ENCODE measurements at regions not wholly inside any gene's neighbourhood (a gene's known extent, or its start where the extent isn't known, plus 50 kb on each side); places are given as distances from the start of the nearest gene placed in this dataset.
A peak's percentile ranks its signal among the peaks of the same experiment; 100 is the strongest.

DNA sequence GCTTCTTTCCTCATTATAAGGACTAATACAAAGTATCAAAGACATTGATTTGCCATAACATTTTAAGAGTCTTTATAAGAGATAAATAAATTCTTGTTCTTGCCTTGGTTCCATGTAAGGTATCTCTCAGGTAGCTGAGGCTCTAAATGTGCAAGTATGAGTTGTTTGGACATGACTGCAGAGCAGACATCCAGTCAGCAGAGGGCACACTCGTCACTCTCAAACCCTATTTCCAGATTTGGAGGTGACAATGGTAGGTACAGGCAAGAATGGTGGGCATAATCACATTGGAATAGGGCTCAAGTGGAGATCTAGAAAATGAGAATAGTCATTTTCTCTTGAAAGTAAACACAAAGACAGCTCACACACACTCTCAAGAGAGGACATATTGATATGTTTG lies 133.3 kb upstream of the ZIC3 start:
- H3K27me3 Mint-ChIP-seq (ENCODE audit: insufficient read depth, unreplicated experiment) = no peaks in the 10 kb centered on the region
- BruUV-seq (replicated peaks) = no TSS peak
- H3K4me1 Mint-ChIP-seq (ENCODE audit: insufficient read depth, unreplicated experiment) = no peaks in the 10 kb centered on the region
- TF ChIP-seq, protein P1, sequence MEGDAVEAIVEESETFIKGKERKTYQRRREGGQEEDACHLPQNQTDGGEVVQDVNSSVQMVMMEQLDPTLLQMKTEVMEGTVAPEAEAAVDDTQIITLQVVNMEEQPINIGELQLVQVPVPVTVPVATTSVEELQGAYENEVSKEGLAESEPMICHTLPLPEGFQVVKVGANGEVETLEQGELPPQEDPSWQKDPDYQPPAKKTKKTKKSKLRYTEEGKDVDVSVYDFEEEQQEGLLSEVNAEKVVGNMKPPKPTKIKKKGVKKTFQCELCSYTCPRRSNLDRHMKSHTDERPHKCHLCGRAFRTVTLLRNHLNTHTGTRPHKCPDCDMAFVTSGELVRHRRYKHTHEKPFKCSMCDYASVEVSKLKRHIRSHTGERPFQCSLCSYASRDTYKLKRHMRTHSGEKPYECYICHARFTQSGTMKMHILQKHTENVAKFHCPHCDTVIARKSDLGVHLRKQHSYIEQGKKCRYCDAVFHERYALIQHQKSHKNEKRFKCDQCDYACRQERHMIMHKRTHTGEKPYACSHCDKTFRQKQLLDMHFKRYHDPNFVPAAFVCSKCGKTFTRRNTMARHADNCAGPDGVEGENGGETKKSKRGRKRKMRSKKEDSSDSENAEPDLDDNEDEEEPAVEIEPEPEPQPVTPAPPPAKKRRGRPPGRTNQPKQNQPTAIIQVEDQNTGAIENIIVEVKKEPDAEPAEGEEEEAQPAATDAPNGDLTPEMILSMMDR (IDR thresholded peaks at IDR 0.05; ENCODE audit: unreplicated experiment) = peak; percentile 30
- H3K36me3 Mint-ChIP-seq (ENCODE audit: insufficient read depth, unreplicated experiment) = no peaks in the 10 kb centered on the region
- H3K27ac Mint-ChIP-seq (ENCODE audit: low read depth, unreplicated experiment) = no peak overlapping the region
- peaks cover 22% of the 10 kb centered on the region for H3K9me3 Mint-ChIP-seq (ENCODE audit: unreplicated experiment)
- intact Hi-C loops (cut with micrococcal nuclease) = loop anchor here (1.0 to 5.0 kb wide), 2 partner anchors 494 to 595 kb away; no protein-coding TSS in a partner anchor
- H3K4me3 Mint-ChIP-seq (ENCODE audit: unreplicated experiment) = no peak overlapping the region
- POLR2A ChIA-PET = no interaction called here
- DNase-seq (ENCODE audit: unreplicated experiment) = peak; percentile 14
- CTCF ChIA-PET = interaction anchor here (0.5 to 5.0 kb wide), 16 partner anchors 10 to 1325 kb away, joined by 3 to 52 read pairs (median 3); no protein-coding TSS in a partner anchor

DNA sequence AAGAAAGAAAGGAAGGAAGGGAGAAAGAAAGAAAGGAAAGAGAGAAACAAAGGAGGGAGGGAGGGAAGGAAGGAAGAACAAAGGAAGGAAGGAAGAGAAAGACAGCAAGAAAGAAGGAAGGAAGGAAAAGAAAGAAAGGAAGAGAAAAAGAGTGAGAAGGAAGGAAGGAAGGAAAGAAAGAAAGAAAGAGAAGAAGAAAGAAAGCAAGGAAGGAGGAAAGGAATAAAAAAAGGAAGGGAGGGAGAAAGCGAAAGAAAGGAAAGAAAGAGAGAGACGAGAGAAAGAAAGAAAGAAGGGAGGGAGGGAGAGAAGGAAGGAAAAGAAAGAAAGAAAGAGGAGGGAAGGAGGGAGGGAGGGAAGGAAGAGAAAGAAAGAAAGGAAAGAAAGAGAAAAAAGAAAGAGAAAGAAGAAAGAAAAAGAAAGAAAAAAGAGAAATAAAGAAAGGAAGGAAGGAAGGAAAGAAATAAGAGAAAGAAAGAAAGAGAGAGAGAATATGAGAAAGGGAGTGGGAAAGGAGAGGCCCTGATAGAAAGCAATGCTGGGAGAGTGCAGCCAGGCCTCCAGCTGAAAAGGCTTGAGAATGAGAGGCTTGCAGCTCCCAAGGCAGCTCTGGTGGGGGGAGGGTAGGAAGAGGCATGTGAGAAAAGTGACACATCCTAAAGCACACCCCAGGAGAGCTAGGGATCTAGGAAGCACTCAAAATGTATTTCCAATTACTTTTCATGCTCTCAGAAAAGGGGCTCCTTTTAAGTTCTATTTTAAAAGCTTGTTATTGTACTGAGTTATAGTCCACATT lies 134.0 kb upstream of the ZIC3 start:
- DNase-seq (ENCODE audit: unreplicated experiment) = peak; percentile 8
- BruUV-seq (replicated peaks) = no TSS peak
- H3K27me3 Mint-ChIP-seq (ENCODE audit: insufficient read depth, unreplicated experiment) = no peaks in the 10 kb centered on the region
- no peak overlapping the region for H3K27ac Mint-ChIP-seq (ENCODE audit: low read depth, unreplicated experiment)
- POLR2A ChIA-PET = no interaction called here
- no peaks in the 10 kb centered on the region for H3K4me1 Mint-ChIP-seq (ENCODE audit: insufficient read depth, unreplicated experiment)
- peaks cover 22% of the 10 kb centered on the region for H3K9me3 Mint-ChIP-seq (ENCODE audit: unreplicated experiment)
- no peaks in the 10 kb centered on the region for H3K36me3 Mint-ChIP-seq (ENCODE audit: insufficient read depth, unreplicated experiment)
- CTCF ChIA-PET = interaction anchor here (0.5 to 5.0 kb wide), 15 partner anchors 9 to 737 kb away, joined by 3 to 52 read pairs (median 3); no protein-coding TSS in a partner anchor
- TF ChIP-seq, protein P1 (IDR thresholded peaks at IDR 0.05; ENCODE audit: unreplicated experiment) = no peak
- intact Hi-C loops (cut with micrococcal nuclease) = loop anchor here (1.0 to 5.0 kb wide), 2 partner anchors 494 to 595 kb away; no protein-coding TSS in a partner anchor
- H3K4me3 Mint-ChIP-seq (ENCODE audit: unreplicated experiment) = no peak overlapping the region

DNA sequence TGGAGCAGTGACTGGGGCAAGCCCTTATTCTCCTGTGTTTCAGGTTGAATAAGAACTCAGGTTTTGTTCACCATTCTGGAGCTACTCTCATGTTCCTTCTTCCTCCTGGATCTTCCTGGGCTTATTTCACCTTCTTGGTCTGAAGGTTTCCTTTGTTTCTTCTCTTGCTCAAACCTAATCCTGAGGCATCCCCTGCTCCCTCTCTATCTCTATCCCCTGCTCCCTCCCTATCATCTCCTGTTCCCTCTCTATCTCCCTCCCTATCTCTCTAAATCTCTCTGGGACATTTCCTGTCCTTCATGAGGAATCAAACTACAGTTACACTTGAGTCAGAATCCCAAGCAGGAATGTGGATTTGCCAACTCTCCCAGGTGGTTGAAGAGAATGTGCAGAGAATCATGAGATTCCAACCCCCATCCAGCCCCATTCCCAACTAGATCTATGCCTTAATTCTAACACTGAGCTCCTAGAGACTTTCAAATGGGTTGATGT lies 134.9 kb upstream of the ZIC3 start:
- TF ChIP-seq, protein P1 (IDR thresholded peaks at IDR 0.05; ENCODE audit: unreplicated experiment) = no peak
- H3K27me3 Mint-ChIP-seq (ENCODE audit: insufficient read depth, unreplicated experiment) = no peaks in the 10 kb centered on the region
- H3K9me3 Mint-ChIP-seq (ENCODE audit: unreplicated experiment) = peaks cover 15% of the 10 kb centered on the region
- ChIA-PET POLR2A (no interaction called here), CTCF (interaction anchor here (0.6 to 5.0 kb wide), 3 partner anchors 48 to 495 kb away, joined by 3 to 52 read pairs (median 3); no protein-coding TSS in a partner anchor)
- H3K4me3 Mint-ChIP-seq (ENCODE audit: unreplicated experiment) = no peak overlapping the region
- DNase-seq (ENCODE audit: unreplicated experiment) = no peak
- H3K4me1 Mint-ChIP-seq (ENCODE audit: insufficient read depth, unreplicated experiment) = no peaks in the 10 kb centered on the region
- no peaks in the 10 kb centered on the region for H3K36me3 Mint-ChIP-seq (ENCODE audit: insufficient read depth, unreplicated experiment)
- no TSS peak for BruUV-seq (replicated peaks)
- intact Hi-C loops (cut with micrococcal nuclease) = loop anchor here (5.0 kb wide), 1 partner anchor 596 kb away; no protein-coding TSS in a partner anchor
- H3K27ac Mint-ChIP-seq (ENCODE audit: low read depth, unreplicated experiment) = no peak overlapping the region

DNA sequence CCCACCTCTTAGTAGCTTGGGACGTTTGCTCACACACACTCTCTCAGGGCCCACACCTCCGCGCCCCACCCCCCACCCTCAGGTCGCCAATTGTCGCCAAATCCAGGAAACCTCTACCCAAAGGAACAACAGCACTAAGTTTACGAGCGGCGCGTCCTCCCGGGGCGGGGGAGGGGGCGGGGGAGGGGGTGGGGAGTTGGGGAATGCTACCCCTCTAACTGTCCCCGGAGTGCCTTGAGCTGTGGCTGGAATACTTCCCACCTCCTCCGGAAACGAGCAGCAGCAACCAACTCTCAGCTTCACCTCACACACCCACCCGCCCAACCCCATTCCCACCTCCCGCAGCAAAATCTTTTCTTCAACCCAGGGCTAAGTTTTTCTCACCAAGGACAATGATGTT lies 135.6 kb upstream of the ZIC3 start:
- TF ChIP-seq, protein P1 (IDR thresholded peaks at IDR 0.05; ENCODE audit: unreplicated experiment) = no peak
- intact Hi-C loops (cut with micrococcal nuclease) = loop anchor here (5.0 kb wide), 1 partner anchor 597 kb away; no protein-coding TSS in a partner anchor
- CTCF ChIA-PET = interaction anchor here (5.0 kb wide), 1 partner anchor 496 kb away, joined by 52 read pairs; no protein-coding TSS in a partner anchor
- DNase-seq (ENCODE audit: unreplicated experiment) = no peak
- Mint-ChIP-seq H3K36me3 (ENCODE audit: insufficient read depth, unreplicated experiment) (no peaks in the 10 kb centered on the region), H3K27me3 (ENCODE audit: insufficient read depth, unreplicated experiment) (no peaks in the 10 kb centered on the region), H3K4me3 (ENCODE audit: unreplicated experiment) (no peak overlapping the region), H3K4me1 (ENCODE audit: insufficient read depth, unreplicated experiment) (no peaks in the 10 kb centered on the region), H3K27ac (ENCODE audit: low read depth, unreplicated experiment) (no peak overlapping the region), H3K9me3 (ENCODE audit: unreplicated experiment) (peaks cover 14% of the 10 kb centered on the region)
- POLR2A ChIA-PET = no interaction called here
- no TSS peak for BruUV-seq (replicated peaks)

Data from MCF 10A (cell line).